Fibroblast of skin of right quadriceps (primary cell): ENCODE measurements at regions not wholly inside any gene's neighbourhood (a gene's known extent, or its start where the extent isn't known, plus 50 kb on each side); places are given as distances from the start of the nearest gene placed in this dataset.

Source experiments
- DNase-seq: peaks from one replicate; pipeline ENCODE4 v3.0.0-alpha.2; 2013

GRCh38 chr1:90122654-90123340, 127.9 kb downstream of the ZNF326 start:
- DNase-seq = no peak

- peak; percentile 45 for DNase-seq
These were observed 119.7 kb downstream of the ZNF326 start for GRCh38 chr1:90114521-90115141.

- DNase-seq = no peak
These were observed 113.1 kb downstream of the ZNF326 start for GRCh38 chr1:90107990-90108389.

GRCh38 chr1:90106311-90106710, 111.4 kb downstream of the ZNF326 start:
- no peak for DNase-seq

GRCh38 chr1:90104941-90105538, 110.1 kb downstream of the ZNF326 start:
- no peak for DNase-seq

GRCh38 chr1:90100566-90100965, 105.7 kb downstream of the ZNF326 start:
- DNase-seq = peak; percentile 29

- DNase-seq = no peak
These were observed 97.5 kb downstream of the ZNF326 start for GRCh38 chr1:90092441-90092840.
